HG03095 (cell line): ENCODE measurements at regions not wholly inside any gene's neighbourhood (a gene's known extent, or its start where the extent isn't known, plus 50 kb on each side); places are given as distances from the start of the nearest gene placed in this dataset.
"Not testable (repeated sequence)": the region's sequence is repeated elsewhere in the genome, so short reads cannot be mapped to it uniquely, and the experiment has no call there.

Experiments used
- ATAC-seq: cut with Tn5 transposase; IDR thresholded peaks from one replicate; pipeline ENCODE4 v1.9.1; 2021; ENCODE audit warnings: moderate library complexity; ENCODE audit not compliant: unreplicated experiment

DNA sequence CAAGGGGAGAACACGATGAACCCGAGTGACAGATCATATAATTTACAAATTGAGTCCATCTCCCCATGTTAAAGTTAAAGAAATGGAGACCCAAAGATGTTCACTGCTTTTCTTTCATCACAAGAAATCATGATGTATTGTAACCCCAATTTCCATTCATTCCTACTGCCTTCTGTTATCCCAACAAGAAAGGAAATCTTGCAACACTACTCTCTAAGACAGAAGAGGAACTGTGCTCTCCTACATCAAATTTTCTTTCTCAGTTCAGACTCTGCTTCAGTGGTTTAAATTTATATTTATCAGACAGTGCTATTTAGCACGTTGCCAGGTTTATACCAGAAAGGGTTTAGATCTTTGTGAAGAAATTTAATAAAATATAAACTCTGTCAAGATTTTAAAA lies 83.8 kb upstream of the RASA1 start:
- ATAC-seq = no peak

DNA sequence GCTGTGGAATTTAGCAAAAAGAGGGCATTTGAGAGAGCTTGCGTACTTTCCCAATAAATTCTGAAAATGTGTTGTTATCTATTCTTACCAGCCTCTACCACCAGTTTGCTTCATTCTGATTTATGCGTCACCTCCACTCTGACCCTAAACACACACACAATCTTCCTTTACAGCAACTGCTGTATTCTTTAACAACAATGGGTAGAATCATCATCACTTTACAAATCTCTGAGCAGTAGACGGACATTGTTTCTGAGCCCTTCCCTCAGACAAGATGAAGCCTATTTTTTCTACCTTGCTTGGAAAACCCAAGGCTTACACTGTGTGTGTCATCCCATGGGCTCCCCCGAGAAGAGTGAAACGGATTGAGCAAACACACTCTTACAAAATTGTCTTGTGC lies 83.1 kb upstream of the RASA1 start:
- no peak for ATAC-seq

DNA sequence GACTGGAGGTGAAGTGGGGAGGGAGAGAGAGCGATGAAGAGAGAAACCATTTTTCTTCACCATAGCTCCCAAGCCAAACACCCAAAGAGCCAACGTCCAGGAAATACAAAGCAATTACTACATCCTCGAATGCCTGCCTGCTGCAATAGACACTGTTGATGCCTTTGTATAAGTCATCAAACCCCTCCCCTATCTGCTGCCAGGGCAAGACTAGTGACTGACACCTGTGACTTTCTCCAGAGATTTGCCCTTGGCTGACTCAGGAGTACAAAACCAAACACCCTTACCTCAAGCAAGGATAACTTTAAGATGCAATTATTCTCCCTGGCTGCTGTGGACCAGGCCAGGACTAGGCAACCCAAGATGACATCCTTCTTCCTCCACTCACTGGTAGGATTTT lies 81.8 kb upstream of the RASA1 start:
- no peak for ATAC-seq

DNA sequence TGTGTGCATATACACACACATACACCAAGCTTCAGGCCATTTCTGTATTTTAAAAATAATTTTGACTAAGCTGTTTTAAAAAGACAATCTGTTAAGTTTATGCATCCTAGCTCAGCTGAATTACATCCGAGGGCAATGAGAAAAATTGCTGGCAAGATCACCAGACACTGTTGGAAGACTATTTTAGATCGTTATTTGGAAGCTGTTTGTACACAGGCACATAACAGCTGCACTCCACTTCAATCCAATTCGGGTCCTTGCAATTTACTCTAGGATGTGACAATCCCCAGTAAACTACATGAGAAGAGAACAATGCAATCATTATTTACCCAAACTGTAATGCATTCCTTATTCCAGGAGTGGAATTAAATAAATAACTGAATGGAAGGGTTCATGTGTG lies 79.3 kb upstream of the RASA1 start:
- no peak for ATAC-seq

DNA sequence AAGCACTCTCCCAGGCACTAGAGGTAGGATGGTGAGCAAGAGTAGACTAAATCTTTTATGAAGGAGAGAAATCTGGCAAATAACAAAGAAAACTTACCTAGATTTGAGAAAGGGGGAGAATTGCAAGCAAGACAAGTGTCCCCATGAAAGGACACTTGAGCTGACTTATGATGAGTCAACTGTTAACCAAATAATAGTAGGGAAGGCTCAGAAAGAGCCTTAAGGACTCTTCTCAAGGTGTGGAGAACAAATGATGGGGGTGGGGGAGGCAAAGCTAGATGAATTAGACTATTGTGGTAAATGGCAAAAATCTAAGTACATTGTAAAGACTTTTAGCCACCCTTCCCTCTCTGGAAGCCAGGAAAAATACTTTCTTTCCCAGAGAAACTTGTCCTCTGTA lies 77.6 kb upstream of the RASA1 start:
- no peak for ATAC-seq

DNA sequence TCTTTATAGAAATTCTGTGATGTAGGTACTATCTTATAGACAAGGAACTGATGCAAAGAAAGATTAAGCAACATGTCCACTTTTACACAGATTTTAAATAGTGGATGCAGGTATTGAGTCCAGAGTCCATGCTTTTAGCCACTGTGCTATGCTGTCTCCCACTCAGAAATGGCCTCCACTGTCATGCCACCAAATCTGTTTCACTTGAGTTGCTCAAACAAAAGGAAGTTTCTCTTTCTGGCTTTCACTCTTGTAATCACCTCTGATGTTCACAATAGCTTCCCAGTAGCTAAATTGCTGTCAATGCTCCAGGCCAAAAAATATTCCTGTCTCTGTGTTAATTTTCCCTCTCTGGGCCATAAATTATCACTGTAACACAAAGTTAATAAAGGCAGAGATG lies 77.0 kb upstream of the RASA1 start:
- peak; percentile 49 for ATAC-seq

DNA sequence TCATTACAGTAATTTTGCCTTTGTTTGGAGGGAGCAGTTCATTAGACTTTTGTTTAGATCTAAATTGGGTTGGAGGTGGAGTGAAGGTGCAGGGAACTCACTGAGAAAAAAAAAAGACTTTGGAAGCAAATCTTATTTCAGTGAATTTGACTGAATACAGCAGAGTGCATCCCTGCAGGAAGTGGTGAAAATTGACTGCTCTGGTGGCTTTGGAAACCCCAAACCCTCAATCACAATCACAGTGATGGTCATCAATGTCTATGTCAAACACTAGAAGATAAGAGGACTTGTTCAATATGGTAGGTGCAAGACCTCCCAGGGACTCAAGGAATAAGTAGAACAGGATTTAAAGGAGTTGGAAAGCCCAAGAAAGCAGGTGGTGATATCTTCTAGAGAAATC lies 76.0 kb upstream of the RASA1 start:
- no peak for ATAC-seq

DNA sequence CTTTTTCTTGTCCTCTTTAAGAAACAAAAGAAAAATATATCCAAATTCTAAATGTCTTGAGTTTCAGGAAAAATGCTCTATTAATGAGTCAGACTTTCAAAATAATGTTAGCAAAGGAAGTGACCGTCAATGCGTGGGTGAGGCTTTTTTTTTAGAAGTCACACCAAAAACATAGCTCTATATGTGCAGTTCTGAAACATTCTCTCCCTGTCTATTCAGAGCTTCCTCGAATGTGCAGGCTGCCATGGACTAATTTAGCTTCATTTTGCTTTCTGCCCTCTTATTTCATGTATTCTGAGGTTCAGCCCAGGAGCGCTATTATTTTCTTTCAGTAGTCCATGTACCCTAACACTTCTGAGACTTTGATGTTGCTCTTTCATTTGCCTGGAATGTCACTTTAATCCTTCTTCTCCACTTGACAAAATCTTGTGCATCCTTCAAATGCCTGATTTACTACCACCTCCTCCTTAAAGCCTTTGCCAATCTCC lies 72.5 kb upstream of the RASA1 start:
- peak; percentile 64 for ATAC-seq

DNA sequence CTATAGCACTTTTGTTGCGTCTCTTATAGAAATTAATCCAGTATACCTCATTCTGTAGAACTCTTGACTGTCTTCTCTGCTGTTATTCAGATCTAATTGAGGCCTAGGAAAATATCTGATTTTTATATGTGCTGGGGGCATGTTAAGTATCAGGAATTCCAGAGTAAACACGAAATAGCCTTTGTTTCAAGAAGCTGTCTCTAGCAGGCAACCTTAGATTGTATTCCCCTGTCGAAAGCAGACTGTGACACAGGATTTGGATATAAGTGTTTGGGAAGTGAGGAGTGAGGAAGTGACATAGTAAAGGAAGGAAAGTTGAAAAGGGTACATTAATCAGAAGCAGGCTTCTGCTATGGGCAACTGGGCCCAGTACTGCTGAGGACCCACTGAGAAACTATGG lies 72.1 kb upstream of the RASA1 start:
- ATAC-seq = no peak

DNA sequence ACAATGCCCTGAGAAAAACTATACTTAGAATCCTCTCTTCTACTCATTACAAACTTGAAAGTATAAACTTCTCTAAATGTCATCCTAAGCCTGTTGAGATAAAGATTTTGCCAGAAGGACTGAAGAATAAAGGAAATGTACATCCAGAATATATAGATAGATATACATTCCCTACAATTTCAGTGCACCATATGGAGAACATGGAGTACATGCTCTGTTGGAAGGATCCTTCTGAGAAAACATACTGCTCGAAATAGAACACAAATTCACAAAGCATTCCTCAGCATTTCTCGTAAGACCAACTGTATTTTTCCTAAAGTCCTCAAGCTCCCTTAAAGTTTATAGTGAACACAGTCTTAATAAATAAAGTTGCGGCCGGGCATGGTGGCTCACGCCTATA lies 69.7 kb upstream of the RASA1 start:
- ATAC-seq = no peak

DNA sequence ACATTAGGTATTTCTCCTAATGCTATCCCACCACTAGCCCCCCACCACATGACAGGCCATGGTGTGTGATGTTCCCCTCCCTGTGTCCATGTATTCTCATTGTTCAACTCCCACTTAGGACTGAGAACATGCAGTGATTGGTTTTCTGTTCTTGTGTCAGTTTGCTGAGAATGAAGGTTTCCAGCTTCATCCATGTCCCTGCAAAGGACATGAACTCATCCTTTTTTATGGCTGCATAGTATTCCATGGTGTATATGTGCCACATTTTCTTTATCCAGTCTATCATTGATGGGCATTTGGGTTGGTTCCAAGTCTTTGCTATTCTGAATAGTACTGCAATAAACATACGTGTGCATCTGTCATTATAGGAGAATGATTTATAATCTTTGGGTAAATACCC lies 68.4 kb upstream of the RASA1 start:
- ATAC-seq = not testable (repeated sequence)

DNA sequence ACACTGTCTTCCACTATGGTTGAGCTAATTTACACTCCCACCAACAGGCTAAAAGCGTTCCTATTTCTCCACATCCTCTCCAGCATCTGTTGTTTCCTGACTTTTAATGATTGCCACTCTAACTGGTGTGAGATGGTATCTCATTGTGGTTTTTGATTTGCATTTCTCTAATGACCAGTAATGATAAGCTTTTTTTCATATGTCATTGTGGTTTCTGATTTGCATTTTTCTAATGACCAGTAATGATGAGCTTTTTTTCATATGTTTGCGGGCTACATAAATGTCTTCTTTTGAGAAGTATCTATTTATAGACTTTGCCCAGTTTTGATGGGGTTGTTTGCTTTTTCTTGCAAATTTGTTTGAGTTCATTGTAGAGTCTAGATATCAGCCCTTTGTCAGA lies 68.0 kb upstream of the RASA1 start:
- not testable (repeated sequence) for ATAC-seq

DNA sequence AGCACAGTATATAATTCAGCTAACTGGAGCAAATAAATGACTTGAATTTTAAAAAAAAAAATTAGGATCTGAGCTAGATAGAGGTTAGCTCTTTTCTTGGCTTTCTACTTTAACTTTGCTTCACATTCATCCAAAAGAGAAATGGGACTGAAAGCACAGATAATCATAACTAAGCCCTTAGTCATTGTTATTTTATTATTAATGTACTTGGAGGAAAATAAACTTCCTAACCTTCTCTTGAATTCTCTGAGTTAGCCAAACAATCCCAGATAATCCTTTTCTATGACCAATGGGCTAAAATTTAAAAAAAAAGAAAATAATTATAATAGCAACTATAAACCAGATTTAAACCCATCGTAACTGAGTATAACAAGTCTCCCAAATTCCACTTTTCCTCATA lies 57.6 kb upstream of the RASA1 start:
- no peak for ATAC-seq

DNA sequence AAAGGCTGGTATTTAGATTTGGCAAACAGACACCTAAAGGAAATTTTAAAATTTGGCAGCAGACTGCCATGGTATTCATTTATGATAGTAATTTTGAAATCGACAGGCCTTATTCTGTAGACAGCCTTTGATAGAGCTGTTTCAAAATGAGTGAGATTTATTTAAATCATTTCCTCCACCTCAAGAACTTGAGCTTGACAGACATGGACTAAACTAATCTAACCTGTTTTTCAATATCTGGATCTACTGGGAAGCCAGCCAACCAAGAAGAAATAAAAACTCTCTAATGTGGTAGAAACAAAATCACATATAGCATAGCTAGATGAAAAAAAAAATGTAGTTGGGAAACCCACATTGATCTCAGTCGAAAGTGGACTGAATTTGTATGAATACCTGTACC lies 56.9 kb upstream of the RASA1 start:
- no peak for ATAC-seq

DNA sequence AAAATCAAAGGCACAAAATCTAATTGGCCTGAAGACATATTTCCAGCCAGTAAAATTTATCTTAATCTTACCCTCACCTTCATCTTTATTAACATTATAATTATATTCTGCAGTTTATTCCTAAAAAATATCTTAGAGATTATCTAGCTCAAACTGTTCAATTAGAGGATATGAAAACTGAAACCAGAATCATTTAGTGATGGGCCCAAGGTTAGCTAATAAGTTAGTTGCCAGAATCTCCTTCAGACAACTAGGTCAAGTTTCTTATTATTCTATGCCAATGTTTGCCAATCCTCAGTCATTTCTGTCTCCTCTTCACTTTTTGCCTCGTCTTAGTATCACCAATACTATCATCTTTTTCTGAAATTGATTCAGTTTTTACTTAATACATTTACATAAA lies 56.0 kb upstream of the RASA1 start:
- ATAC-seq = no peak

DNA sequence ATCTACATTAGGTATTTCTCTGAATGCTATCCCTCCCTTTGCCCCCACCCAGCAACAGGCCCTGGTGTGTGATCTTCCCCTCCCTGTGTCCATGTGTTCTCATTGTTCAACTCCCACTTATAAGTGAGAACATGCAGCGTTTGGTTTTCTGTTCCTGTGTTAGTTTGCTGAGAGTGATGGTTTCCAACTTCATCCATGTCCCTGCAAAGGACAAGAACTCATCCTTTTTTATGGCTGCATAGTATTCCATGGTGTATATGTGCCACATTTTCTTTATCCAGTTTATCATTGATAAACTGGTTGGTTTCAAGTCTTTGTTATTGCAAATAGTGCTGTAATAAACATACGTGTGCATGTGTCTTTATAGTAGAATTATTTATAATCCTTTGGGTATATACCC lies 55.5 kb upstream of the RASA1 start:
- ATAC-seq = not testable (repeated sequence)

DNA sequence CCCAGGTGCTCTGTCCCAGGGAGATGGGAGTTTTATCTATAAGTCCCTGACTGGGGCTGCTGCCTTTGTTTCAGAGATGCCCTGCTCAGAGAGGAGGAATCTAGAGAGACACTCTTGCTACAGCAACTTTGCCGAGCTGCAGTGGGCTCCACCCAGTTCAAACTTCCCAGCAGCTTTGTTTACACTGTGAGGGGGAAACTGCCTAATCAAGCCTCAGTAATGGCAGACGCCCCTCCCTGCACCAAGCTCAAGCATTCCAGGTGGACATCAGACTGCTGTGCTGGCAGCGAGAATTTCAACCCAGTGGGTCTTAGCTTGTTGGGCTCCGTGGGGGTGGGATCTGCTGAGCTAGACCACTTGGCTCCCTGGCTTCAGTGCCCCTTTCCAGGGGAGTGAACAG lies 50.2 kb upstream of the RASA1 start:
- not testable (repeated sequence) for ATAC-seq
